ENCODE measurements at regions not wholly inside any gene's neighbourhood (a gene's known extent, or its start where the extent isn't known, plus 50 kb on each side); places are given as distances from the start of the nearest gene placed in this dataset.

GRCh38 chr18:39746201-39746600 is 2180.6 kb upstream of the CELF4 start:
- TF ChIP-seq, protein P1, sequence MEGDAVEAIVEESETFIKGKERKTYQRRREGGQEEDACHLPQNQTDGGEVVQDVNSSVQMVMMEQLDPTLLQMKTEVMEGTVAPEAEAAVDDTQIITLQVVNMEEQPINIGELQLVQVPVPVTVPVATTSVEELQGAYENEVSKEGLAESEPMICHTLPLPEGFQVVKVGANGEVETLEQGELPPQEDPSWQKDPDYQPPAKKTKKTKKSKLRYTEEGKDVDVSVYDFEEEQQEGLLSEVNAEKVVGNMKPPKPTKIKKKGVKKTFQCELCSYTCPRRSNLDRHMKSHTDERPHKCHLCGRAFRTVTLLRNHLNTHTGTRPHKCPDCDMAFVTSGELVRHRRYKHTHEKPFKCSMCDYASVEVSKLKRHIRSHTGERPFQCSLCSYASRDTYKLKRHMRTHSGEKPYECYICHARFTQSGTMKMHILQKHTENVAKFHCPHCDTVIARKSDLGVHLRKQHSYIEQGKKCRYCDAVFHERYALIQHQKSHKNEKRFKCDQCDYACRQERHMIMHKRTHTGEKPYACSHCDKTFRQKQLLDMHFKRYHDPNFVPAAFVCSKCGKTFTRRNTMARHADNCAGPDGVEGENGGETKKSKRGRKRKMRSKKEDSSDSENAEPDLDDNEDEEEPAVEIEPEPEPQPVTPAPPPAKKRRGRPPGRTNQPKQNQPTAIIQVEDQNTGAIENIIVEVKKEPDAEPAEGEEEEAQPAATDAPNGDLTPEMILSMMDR (conservative IDR thresholded peaks at IDR 0.05; ENCODE audit: low read depth) = no peak

DNA sequence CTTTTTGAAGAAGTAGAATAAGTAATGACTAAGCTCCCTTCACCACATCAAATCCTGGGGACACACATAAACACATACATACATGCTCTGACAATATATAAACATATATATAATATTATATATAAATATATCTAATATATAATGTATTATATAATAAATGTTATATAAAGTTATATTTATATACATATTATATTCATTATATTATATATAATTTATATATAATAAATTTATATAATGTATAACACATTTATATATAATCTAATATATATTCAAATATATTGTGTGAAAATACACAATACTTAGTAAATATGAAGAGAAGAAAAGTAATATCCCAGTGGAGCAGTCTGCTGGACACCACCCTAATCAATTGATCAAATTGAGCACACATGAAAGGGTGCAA is 2177.9 kb upstream of the CELF4 start:
- ChIA-PET POLR2A (ENCODE audit: low non-redundant PET) (no interaction called here), CTCF (no interaction called here)

More at GRCh38 chr18:39746201-39746600, 2180.6 kb upstream of the CELF4 start:
- no peak overlapping the region for H3K27ac ChIP-seq
- ChIA-PET POLR2A (ENCODE audit: low non-redundant PET) (no interaction called here), CTCF (no interaction called here)
- DNase-seq (ENCODE audit: low spot score) = no peak

GRCh38 chr18:39741755-39742466 is 2176.3 kb upstream of the CELF4 start:
- CTCF ChIA-PET = no interaction called here
- no peak for DNase-seq (ENCODE audit: low spot score)

More for the DNA sequence above, 2177.9 kb upstream of the CELF4 start:
- no peak for DNase-seq (ENCODE audit: low spot score)
- TF ChIP-seq, protein P1 (conservative IDR thresholded peaks at IDR 0.05; ENCODE audit: low read depth) = no peak
- no peak overlapping the region for H3K27ac ChIP-seq

DNA sequence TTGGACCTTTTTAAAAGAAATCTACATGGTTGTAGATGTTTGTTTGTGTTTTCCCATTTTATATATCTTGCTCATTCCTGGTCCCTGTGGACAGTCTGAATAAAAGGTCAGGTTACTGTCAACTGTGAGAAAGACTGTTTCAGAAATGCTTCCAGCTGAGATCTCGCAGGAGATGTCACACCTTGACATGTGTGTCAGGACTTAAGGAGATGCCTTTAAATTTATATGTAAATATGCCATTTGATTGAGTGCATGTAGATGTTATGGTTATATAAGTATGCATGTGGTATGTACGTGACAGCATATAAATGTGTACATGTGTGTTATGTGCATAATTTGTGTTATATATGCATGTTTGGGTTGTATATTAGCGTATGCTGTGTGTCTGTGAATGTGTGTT is 2172.3 kb upstream of the CELF4 start:
- ChIA-PET POLR2A (ENCODE audit: low non-redundant PET) (no interaction called here), CTCF (no interaction called here)

More at GRCh38 chr18:39741755-39742466, 2176.3 kb upstream of the CELF4 start:
- no peak overlapping the region for H3K27ac ChIP-seq
- POLR2A ChIA-PET (ENCODE audit: low non-redundant PET) = no interaction called here
- TF ChIP-seq, protein P1 (conservative IDR thresholded peaks at IDR 0.05; ENCODE audit: low read depth) = no peak

GRCh38 chr18:39732918-39733317 is 2167.3 kb upstream of the CELF4 start:
- no peak overlapping the region for H3K27ac ChIP-seq
- CTCF ChIA-PET = interaction anchor here (0.7 to 1.1 kb wide), 2 partner anchors 9 to 12 kb away, joined by 3 to 4 read pairs; no protein-coding TSS in a partner anchor
- TF ChIP-seq, protein P1 (conservative IDR thresholded peaks at IDR 0.05; ENCODE audit: low read depth) = no peak
- POLR2A ChIA-PET (ENCODE audit: low non-redundant PET) = no interaction called here
- DNase-seq (ENCODE audit: low spot score) = no peak

More for the DNA sequence above, 2172.3 kb upstream of the CELF4 start:
- no peak overlapping the region for H3K27ac ChIP-seq
- TF ChIP-seq, protein P1 (conservative IDR thresholded peaks at IDR 0.05; ENCODE audit: low read depth) = no peak
- no peak for DNase-seq (ENCODE audit: low spot score)

- no peak for DNase-seq (ENCODE audit: low spot score)
- no peak overlapping the region for H3K27ac ChIP-seq
- ChIA-PET POLR2A (ENCODE audit: low non-redundant PET) (no interaction called here), CTCF (no interaction called here)
- TF ChIP-seq, protein P1 (conservative IDR thresholded peaks at IDR 0.05; ENCODE audit: low read depth) = no peak
These were observed 2165.0 kb upstream of the CELF4 start for GRCh38 chr18:39730606-39731005.

Measured in RWPE1 (cell line).